Spinal cord (tissue), 9 donors: ENCODE measurements at regions not wholly inside any gene's neighbourhood (a gene's known extent, or its start where the extent isn't known, plus 50 kb on each side); places are given as distances from the start of the nearest gene placed in this dataset.

Experiments used
- DNase-seq, 6 donors: peaks; one replicate each; pipeline versions ENCODE4 v3.0.0 to v3.0.0-alpha.2; 2013 to 2015; ENCODE audit warnings: low spot score in 6 of 6, low read depth in 4 of 6
- H3K27ac ChIP-seq: one replicate; pipeline ENCODE4 v1.5.1; 2013; ENCODE audit warnings: low read depth, low read length, control low read depth
- H3K27me3 ChIP-seq: one replicate; pipeline ENCODE4 v1.6.1; 2013; ENCODE audit warnings: low read length; ENCODE audit not compliant: control insufficient read depth, insufficient read depth
- H3K36me3 ChIP-seq: one replicate; pipeline ENCODE4 v1.6.1; 2013; ENCODE audit warnings: low read length; ENCODE audit not compliant: control insufficient read depth, insufficient read depth
- H3K4me1 ChIP-seq: one replicate; pipeline ENCODE4 v1.6.1; 2013; ENCODE audit warnings: low read length; ENCODE audit not compliant: control insufficient read depth, insufficient read depth
- H3K4me3 ChIP-seq: one replicate; pipeline ENCODE4 v1.5.1; 2013; ENCODE audit warnings: low read depth, low read length, control low read depth
- H3K9me3 ChIP-seq: one replicate; pipeline ENCODE4 v1.6.1; 2013; ENCODE audit warnings: low read length; ENCODE audit not compliant: control insufficient read depth, insufficient read depth
- WGBS: methylation state at CpG from one replicate; pipeline ENCODE4 v1.1.5; 2013; ENCODE audit warnings: missing lambda C conversion rate; ENCODE audit not compliant: insufficient coverage; 5-methylcytosine and 5-hydroxymethylcytosine counted together
- donor health status: healthy.

DNA sequence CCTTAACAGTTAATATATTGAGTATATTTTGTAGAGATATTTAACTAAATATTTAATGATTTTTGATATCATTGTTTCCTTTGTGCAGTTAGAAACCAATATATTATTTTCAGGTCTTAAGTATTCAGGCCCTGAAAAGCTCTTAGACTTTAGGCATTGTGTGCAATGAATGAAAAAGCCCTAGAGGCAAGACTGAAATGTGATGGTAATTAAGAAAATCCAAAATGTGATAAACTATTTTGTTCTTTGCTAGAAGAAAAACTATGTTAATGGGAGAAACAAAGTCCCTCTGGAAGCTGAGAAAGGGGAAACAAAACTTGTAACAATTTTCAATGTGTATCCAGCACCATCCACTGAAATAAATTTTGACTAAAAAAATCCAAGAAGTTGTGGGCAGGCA lies 54.6 kb upstream of the SSR3 start:
- H3K27me3 ChIP-seq, result peaks cover 2% of the 10 kb centered on the region

DNA sequence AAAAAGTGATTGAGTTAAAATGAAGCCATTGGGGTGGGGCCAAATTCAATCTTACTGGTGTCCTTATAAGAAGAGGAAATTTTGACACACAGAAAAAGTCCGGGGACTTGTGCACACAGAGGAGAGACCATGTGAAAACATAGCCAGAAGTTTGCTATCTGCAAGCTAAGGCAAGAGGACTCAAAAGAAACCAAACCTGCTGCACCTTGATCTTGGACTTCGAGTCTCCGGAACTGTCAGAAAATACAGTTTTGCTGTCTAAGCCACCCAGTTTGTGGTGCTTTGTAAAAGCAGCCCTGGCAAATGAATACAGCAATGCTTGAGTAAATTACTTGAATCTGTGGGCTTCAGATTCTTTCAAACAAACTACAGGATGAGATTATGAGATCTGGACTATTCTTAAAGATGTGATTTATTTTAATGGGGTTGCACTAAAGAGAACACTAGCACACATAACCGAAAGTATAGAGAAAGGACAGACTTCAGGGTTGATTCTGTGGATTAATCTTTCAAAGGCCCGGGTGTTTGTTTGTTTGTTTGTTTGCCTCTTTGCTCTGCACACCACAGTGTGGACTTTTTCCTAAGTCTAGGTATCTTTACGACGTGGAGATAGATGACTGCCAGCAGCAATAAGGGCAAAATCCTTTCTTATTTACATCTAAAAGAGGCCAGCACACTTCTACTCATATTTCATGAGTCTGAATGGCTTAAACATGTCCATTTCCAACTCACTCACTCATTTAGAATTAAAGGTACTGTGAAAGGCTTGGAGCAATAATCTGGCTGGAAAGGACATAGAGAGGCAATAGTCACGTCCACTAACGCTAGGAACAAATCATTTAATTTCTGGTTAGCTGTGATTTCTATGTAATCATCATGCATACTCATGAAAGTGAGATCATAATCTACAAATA lies 53.9 kb upstream of the SSR3 start:
- Histone ChIP-seq H3K9me3 (no peaks in the 10 kb centered on the region), H3K27ac (no peak overlapping the region)

More for the DNA sequence above, 54.6 kb upstream of the SSR3 start:
- Histone ChIP-seq H3K4me1 (peaks cover 9% of the 10 kb centered on the region), H3K4me3 (no peak overlapping the region), H3K9me3 (no peaks in the 10 kb centered on the region), H3K27ac (no peak overlapping the region), H3K36me3 (no peaks in the 10 kb centered on the region)
- DNase-seq, result no peak

DNA sequence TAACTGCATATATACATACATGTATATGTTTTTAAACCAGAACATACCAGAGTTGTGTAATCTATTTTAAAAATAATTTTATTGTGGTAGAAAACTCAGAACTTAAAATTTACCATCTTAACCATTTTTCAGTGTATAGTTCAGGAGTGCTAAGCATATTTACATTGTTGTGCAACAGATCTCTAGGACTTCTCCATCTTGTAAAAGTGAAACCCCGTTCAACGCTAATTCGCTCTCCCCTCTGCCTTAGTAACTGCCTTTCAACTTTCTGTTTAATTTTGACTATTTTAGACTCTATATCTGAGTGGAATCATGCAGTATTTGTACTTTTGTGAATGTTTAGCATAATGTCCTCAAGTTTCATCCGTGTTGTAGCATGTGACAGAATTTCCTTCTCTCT lies 51.8 kb upstream of the SSR3 start:
- H3K9me3 ChIP-seq, result no peaks in the 10 kb centered on the region
- H3K27ac ChIP-seq, result no peak overlapping the region
- H3K4me3 ChIP-seq, result peak overlapping the region; percentile 48
- no peak for DNase-seq
- peaks cover 2% of the 10 kb centered on the region for H3K27me3 ChIP-seq
- WGBS, result no CpG with 5 or more reads among the region's 4 CpGs
- no peaks in the 10 kb centered on the region for H3K36me3 ChIP-seq
- peaks cover 9% of the 10 kb centered on the region for H3K4me1 ChIP-seq

More for the DNA sequence above, 53.9 kb upstream of the SSR3 start:
- H3K4me3 ChIP-seq, result no peak overlapping the region
- no peak for DNase-seq
- H3K4me1 ChIP-seq, result peaks cover 9% of the 10 kb centered on the region
- H3K27me3 ChIP-seq, result peaks cover 2% of the 10 kb centered on the region
- H3K36me3 ChIP-seq, result no peaks in the 10 kb centered on the region
- WGBS, result 55% methylated on average over 4 of the region's 9 CpGs

DNA sequence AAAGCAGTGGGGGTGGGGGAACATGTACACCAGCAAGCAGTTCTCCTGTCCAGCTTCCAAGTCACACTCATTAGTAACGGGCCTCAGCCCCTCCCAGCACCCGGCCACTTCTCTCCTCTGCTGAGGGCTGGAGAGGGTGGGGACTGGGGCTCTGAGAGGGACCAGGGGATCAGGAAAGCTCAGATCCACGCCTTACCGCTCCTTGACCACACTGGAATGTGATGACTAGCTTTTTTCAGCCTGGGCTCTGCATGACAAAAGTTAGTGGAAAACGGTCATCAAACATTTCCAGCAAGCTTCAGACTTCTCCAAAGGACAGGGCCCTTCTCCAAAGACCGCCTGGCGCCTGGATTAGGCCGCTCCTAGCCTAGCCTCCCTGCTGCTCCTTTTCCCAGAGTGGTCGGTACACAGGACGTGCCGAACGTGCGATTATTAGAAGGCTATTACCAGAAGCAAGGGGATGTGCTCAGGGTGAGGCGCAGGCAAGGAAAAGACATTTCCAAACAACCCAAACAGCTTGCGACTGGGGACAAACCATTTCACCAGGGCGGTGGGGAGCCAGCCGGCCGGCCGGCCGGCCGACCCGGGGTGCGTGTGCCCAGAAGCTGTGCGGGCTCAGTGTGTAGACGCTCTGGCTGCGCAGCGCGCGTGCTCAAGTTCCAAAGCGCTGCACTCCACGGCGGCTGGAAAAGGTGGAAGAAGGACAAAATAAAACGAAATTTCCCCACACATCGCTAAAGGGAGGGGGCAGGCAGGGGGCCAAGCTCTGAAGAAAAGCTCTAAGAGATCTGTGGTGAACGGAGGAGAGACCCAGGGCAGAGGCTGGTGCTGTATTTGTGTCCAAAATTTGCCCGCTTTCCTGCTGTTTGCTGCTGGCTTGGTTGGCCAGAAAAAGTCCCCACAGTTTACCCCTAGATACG lies 51.0 kb upstream of the SSR3 start:
- no peaks in the 10 kb centered on the region for H3K36me3 ChIP-seq
- peaks cover 2% of the 10 kb centered on the region for H3K27me3 ChIP-seq
- WGBS, result 5% methylated on average over 23 of the region's 37 CpGs
- H3K4me3 ChIP-seq, result peak overlapping the region; percentile 48
- DNase-seq, result peak; percentile 21 to 70 (median 38)
- H3K4me1 ChIP-seq, result peaks cover 9% of the 10 kb centered on the region
- peak overlapping the region; percentile 79 for H3K27ac ChIP-seq
- no peaks in the 10 kb centered on the region for H3K9me3 ChIP-seq

DNA sequence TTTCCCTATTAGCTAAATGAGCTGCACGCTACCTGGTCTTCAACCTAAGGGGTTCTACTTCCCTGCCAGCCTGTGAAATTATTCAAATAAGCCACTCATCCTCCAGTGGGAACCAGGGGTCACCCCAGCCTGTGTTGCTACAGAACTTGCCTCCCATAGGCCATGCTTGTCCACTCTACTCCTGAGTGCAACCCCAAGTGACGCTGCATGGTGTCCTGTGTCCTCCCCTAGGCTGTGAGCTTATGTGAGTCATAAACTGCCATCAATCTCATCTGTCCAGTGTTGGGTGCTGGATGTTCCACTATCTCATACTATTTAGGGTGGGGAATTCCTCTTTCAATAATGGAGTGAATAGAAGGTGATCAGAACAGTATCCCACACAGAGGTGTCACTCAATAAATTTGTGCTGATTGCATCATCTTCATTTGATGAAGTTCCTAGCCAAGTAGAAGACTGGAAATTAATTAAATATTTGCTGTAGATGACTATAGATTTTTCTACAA lies 49.8 kb upstream of the SSR3 start:
- no peak overlapping the region for H3K4me3 ChIP-seq
- peaks cover 2% of the 10 kb centered on the region for H3K27me3 ChIP-seq
- WGBS, result 100% methylated on average over 1 of the region's 2 CpGs
- no peak overlapping the region for H3K27ac ChIP-seq
- no peaks in the 10 kb centered on the region for H3K36me3 ChIP-seq
- no peaks in the 10 kb centered on the region for H3K9me3 ChIP-seq
- H3K4me1 ChIP-seq, result peaks cover 9% of the 10 kb centered on the region
- DNase-seq, result no peak
